Stimulated activated CD4-positive, alpha-beta T cell treated with anti-CD3 and anti-CD28 coated beads, Interleukin-15, amount 100 ng/mL, for 48 hours (primary cell): ENCODE measurements at regions not wholly inside any gene's neighbourhood (a gene's known extent, or its start where the extent isn't known, plus 50 kb on each side); places are given as distances from the start of the nearest gene placed in this dataset.
"Not testable (repeated sequence)": the region's sequence is repeated elsewhere in the genome, so short reads cannot be mapped to it uniquely, and the experiment has no call there.

Experiments
- DNase-seq, 2 donors: peaks; one replicate each; pipeline ENCODE4 v3.0.0-alpha.2; 2020; ENCODE audit warnings: low read depth in 2 of 2

DNA sequence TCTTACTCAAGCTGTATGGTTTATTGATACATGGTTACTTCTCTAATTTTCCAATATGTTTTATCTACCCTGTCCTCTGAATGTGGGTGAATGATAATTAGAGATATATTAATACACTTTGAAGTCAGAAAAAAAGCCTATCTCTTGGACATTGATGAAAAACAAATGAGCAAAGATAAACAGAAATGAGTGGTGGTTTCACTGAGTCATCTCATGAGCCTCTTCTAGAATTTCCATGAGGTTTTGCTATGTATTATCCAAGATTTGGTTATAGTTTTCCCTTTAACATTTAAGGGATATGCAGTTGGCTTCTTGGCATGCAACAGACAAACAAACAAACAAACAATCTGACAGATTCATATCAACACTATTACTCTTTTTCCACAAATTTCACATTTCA, 586.8 kb downstream of the RFPL4B start:
- no peak for DNase-seq

DNA sequence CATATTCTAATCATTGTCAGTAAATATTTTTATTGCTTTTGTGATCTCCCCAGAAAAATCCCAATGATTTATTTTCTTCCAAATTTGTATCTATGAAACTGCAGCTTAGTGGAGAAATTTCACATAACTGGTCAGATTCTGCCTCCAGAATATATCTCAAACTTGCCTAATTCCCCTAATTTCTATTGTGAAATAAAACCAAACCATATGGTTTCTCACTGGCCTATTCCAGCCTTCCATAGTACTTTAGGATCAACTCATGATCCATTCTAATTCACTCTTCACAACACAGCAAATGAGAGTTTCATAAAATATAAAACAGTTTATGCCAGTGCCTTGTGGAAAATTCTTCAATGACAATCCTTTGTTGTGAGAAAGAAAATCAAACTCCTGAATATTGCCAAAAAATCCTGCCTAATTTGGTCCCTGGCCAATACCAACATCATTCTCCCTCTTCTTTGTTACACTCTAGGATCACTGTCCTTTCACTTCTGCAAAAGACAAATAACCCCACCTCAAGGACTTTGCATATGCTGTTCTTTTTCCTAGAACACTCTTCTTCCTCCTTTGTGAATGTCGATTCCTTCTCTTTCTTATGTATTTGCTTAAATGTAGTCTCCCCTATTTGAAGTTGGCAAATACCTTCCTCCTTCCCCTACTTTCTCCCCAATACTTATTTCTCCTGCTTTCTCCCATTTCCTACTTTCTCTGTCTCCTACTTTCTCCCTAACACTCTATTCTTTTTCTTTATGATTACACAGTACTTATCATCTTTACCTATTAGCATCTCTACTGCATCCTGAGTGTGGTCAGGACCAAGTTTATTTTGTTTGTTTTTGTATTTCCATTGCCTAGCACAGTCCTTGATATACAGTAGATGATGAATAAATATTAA, 587.5 kb downstream of the RFPL4B start:
- DNase-seq = no peak

DNA sequence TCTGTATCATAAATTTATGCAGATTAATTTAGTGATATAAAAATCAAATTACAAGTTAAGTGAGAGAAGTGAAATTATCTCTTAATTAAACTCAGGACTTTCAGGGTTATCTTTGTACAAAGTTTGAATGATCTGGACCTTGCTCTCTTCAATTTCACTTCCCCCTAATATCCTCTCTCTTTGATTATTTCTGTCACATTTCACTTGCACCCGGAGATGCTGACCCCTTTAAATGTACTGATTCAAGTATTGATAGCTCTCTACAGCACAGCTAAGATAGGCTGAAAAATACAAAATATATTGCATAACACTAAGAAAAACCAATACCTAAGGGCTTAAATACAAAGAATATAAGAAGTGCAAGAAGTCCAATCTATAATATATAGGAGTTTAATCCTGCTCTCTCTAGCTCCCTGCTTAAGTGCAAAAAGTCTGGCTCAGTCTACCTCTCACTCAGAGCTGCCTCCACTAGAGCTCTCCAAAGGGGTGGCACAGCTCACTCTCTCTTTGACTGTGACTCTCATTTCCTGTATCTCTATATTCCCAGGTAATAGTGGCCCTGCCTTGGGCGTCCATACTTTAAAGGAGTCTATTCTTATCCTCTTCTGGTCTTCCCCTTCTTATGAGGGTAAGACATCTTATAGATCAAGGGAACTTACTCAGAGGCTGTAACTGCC, 588.4 kb downstream of the RFPL4B start:
- no peak for DNase-seq

DNA sequence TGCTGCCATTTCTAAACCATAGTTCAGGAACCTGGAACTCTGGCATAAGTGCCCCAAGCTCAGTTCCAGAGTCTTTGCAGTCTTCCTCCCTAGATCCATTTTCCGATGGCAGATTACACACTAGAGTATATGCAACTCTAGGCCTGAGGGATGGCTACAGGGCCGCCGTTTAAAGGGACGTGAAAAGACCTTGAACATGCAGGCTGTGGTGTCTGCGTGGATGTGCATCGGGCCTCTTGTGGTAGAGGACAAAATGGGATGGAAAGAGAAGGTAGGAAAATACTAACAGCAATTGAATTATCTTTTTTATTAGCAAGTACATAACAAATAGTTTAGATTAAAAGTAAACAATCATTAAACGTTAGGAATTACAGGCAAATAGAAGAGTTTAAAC, 588.9 kb downstream of the RFPL4B start:
- no peak for DNase-seq

DNA sequence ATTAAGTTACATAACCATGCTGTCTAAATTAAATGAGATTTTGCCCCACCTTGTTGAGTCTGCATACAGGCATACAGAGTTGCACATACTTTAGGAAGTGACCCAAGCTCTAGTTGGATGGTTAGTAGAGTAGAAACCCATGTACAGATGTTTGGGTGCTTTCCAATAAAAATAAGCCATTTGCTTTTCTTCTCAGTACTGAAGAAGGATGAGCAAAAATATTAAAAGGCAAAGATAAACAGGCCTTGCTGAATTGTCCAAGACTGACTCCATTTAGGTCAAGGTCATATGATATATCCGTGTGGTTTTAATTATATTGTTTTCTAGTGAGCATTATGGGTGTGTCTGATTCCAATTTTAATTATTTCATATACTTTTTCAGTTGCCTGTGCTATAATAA, 589.4 kb downstream of the RFPL4B start:
- no peak for DNase-seq

DNA sequence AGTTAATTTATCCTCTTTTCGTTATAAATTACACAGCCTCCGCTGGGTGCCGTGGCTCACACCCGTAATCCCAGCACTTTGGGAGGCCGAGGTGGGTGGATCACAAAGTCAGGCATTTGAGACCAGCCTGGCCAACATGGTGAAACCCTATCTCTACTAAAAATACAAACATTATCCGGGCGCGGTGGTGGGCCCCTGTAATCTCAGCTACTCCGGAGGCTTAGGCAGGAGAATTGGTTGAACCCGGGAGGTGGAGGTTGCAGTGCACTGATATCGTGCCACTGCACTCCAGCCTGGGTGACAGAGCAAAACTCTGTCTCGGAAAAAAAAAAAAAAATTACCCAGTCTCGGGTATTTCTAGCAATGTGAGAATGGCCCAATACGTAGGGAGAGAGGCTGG, 590.6 kb downstream of the RFPL4B start:
- DNase-seq = not testable (repeated sequence)

DNA sequence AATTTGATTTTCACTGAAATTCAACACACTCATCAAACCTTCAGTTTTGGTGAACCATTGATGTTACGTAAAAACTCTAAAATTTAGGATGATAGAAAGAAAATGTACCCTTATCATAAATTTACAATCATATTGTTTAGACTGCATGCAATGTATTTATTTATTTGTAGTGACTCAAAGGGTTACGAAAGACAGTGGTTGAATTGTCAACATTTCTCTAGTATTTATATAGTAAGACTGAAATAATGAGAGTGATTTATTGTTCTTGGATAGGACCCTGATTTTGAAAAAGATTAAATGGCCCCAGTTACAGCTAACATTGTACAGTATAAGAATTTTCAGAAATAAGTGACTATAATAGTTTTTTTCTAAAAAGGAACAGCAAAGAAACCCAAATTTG, 591.5 kb downstream of the RFPL4B start:
- DNase-seq = no peak

DNA sequence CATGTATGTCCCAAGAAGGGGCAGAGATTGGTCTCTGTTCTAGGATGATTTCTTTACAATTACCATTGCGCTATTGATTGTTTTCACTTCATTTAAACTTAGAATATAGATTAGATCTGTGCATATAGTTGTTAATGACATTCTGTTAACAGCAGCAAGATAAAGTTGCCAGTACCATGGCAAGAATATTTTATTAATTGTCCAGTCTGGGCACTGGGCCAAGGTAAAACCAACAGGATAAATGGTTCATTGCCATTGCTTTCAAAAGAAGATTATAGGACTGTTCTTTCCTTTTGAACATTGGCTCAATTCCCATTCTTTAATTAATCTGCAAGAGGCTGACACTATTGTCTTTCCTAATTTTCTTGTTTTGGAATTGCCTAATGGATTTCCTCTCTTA, 592.4 kb downstream of the RFPL4B start:
- no peak for DNase-seq

DNA sequence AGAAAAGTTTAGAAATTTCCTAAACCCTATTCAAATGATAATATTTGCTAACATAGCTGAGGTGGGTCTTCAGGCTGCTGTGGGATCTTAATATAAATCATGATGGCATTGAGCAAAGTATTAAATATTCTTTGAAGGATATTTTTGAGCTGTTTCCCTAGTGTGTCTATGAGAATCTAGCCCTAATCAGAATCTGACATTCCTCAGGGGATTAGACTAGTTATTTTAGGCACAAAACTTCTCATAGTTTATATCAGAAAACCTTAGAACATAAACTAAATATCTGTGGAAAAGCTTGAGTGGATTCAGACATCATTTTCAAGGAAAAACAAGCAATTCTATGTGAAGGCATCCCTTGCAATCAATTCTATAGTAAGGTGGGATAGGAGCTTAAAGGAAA, 594.5 kb downstream of the RFPL4B start:
- DNase-seq = no peak

DNA sequence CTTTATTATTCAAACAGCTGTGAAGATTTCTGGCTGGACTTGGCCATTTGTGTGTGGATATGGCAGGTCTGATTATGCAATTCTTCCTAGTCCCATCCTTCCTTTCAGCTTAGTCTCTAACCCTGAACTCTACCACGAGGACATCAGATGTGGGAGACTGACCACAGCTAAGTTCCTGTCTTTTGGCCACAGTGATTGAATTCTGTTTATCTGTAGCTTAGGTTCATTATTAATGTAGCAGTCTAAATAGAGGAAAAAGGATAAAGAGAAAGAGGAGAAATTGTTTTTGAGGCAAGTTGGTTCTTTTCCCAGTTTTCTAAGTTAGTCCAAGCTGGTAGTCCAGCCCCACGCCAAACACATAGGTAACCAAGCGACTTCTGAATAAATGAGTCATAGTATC, 598.9 kb downstream of the RFPL4B start:
- no peak for DNase-seq

DNA sequence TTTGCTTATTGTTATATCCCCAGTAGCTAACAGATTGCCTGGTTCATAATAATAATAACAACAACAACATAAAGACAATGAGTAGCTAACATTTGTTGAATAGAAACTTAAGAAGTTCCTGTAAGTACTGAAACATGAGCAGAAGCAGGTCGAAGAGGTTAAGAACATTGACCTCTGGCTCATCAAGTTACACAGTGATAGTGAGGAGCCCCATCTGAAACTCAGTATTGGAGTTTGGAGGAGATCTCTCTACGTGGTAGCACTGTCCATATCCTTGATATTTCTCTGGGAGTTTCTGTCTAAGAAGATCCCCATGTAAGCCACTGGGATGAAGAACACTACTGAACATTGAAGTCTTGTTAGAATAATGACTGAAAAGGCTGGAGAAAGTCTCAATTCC, 600.4 kb downstream of the RFPL4B start:
- DNase-seq = no peak

DNA sequence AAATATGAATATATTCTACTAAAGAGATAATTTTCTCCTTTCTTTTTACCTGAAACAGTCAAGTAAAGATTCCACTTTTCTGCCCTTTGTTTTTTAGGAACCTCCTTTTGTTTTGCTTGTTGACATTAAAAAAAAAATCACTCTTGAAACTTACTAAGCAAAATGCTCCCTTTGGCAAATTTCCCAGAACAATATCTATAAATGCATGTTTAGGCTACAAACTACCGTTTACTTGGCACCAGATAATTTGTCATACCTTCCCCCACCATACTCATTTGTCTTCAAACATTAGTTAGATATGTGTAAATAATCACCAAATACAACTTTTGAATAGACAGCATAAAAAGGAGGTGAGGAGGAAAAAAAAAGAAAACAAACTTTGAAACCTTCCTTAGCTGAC, 604.7 kb downstream of the RFPL4B start:
- no peak for DNase-seq

DNA sequence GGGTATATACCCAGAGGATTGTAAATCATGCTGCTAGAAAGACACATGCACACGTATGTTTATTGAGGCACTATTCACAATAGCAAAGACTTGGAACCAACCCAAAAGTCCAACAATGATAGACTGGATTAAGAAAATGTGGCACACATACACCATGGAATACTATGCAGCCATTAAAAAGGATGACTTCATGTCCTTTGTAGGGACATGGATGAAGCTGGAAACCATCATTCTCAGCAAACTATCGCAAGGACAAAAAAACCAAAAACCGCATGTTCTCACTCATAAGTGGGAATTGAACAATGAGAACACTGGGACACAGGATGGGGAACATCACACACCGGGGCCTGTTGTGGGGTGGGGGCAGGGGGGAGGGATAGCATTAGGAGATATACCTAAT, 608.6 kb downstream of the RFPL4B start:
- DNase-seq = not testable (repeated sequence)

DNA sequence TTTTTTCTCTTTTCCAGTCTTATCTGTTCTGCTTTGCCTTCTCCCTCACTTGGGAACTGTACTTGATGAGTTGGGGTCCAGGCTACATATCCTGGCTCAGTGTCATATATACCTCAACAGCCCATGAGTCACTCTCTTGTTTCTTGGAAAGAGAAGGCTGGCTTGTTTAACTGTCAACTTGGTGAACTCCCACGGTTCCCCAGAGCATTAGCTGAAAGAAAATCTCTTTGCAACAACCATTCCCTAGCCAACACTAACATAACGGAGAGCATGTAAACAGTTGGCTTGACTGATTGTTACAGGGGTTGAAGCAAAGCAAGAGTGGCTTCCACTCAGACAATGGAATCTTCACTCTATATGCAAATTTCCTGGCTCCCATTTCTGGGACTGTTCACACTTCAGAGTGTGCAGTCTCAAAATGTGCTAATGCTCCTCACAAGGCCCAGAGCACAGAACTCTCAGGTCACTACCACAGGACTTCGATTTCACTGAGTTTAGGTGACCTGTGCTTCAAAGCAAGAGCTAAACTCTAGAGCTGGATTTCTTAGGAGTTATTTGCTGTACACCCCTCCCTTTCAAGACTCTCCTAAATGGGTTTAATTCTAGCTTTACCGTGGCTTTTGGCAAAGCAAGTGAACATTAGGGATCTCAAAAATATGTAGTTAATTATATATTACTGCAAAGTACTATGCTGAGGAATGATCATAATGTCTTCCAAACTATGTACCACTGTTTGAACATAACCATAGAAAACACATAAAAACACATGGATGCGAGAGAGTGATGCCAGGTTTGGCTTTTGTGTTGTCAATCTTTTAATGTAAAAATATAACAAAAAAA, 609.8 kb downstream of the RFPL4B start:
- DNase-seq = no peak

DNA sequence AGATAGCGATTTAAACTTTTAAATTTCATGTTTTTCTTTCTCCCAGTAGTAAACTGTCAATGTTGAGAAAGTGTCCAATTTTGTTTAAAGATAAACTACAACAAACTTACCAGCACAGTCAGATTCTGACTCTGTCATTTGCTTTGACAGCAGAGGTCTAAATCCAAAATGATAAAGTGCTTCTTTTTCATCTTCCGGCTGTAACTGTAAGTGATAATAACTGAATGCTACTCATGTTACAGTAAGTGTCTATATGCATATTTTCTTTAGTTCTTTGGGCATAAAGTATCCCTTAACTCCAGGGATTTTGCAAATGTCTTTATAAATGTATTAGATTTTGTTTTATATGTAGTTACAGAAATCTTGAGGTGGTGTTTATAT, 610.4 kb downstream of the RFPL4B start:
- no peak for DNase-seq

DNA sequence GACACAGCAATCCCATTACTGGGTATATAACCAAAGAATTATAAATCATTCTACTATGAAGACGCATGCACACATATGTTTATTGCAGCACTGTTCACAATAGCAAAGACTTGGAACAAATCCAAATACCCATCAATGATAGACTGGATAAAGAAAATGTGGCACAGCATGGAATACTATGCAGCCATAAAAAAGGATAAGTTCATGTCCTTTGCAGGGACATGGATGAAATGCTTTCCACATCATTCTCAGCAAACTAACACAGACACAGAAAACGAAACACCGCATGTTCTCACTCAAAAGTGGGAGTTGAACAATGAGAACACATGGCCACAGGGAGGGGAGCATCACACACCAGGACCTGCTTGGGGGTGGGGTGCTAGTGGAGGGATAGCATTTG, 613.0 kb downstream of the RFPL4B start:
- DNase-seq = not testable (repeated sequence)

DNA sequence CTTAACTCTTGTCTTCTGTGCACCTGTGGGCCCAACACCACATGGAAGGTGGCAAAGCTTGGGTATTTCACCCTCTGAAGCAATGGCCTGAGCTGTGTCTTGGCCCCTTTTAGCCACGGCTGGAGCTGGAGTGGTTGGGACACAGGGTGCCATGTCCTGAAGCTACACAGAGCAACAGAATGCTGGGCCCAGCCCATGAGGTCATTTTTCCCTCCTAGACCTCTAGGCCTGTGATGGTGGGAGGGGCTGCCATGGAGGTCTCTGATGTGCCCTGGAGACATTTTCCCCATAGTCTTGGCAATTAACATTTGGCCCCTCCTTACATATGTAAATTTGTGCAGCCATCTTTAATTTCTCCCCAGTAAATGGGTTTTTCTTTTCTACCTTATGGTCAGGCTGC, 620.8 kb downstream of the RFPL4B start:
- DNase-seq = no peak

DNA sequence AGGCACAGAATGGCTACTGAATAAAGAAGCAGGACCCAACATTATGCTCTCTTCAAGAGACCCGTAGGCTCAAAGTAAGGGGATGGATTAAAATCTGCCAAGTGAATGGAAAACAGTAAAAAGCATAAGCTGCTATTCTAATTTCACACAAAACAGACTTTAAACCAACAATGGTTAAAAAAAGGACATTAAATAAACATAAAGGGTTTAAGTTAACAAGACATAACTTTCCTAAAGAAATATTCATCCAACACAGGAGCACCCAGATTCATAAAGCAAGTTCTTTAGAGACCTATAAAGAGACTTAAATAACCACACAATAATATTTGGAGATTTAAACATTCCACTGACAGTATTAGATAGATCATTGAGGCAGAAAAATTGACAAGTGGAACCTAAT, 624.5 kb downstream of the RFPL4B start:
- no peak for DNase-seq

DNA sequence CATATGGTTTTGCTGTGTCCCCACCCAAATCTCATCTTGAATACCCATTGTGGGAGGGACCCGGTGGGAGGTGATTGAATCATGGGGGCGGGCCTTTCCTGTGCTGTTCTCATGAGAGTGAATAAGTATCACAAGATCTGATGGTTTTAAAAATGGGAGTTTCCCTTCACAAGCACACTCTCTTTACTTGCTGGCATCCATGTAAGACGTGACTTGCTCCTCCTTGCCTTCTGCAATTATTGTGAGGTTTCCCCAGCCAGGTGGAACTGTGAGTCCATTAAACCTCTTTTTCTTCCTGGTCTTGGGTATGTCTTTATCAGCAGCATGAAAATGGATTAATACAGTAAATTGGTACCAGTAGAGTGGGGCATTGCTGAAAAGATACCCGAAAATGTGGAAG, 627.8 kb downstream of the RFPL4B start:
- not testable (repeated sequence) for DNase-seq

DNA sequence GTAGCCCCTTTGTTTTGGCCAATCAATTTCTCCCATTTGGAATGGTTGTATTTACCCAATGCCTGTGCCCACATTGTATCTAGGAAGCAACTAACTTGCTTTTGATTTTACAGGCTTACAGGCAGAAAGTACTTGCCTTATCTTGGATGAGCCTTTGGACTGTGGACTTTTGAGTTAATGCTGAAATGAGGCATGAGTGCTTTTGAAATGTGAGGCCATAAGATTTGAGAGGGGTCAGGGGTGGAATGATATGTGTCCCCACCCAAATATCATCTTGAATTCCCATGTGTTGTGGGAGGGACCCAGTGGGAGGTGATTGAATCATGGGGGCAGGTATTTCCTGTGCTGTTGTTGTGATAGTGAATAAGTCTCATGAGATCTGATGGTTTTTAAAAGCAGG, 629.4 kb downstream of the RFPL4B start:
- not testable (repeated sequence) for DNase-seq

DNA sequence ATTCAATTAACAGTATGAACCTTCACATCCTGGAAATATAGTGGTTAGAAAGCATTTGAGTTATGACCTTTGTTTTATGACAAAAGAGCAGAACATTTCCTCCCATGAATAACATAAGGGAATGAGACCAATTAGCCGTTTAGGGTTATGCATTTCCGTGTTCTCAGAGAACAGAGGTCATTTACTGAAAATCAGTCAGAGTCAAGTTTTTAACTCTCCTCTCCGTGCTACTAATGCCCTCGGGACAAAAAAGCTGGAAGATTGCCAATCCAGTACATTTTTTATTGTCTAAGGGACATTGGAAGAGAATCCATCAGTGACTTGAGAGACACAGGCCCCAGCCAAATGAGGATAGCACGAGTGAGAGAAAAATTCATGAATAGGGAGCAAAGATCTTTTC, 632.7 kb downstream of the RFPL4B start:
- no peak for DNase-seq

DNA sequence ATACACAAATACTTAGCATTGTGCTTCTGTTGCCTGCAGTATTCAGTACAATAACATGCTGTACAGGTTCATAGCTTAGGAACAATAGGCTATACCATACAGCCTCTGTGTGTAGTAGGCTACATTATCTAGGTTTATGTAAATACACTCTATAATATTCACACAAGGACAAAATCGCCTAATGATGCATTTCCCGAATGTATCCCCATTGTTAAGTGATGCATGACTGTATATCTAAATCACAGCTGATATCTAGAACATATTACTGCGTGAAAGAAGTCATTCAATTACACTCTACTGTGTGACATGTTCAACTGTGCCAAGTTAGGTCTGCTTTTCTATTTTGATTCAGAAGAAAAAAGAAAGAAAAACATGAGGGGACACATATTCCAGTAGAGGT, 633.5 kb downstream of the RFPL4B start:
- DNase-seq = no peak
